Testis (tissue), 2 donors: ENCODE measurements at regions not wholly inside any gene's neighbourhood (a gene's known extent, or its start where the extent isn't known, plus 50 kb on each side); places are given as distances from the start of the nearest gene placed in this dataset.

Experiments used
- CTCF ChIP-seq, 3 experiments: fragments of 450-650 bp in 2 of 3; fragments of 200-600 bp in 1 of 3; sonication (generic) in 1 of 3; IDR thresholded peaks; one replicate each; pipeline ENCODE4 v1.5.1; 2016 to 2019; ENCODE audit warnings: antibody characterized with exemption in 3 of 3, mild to moderate bottlenecking in 2 of 3, moderate library complexity in 1 of 3
- POLR2A ChIP-seq: fragments of 450-650 bp; IDR thresholded peaks from one replicate; pipeline ENCODE4 v1.6.1; 2017; ENCODE audit warnings: antibody characterized with exemption, mild to moderate bottlenecking, moderate library complexity

- TF ChIP-seq POLR2A (no peak), CTCF (IDR thresholded peaks at IDR 0.05) (no peak)
These were observed 607.2 kb downstream of the OTOL1 start for GRCh38 chr3:162103808-162104207.
